ENCODE measurements at regions not wholly inside any gene's neighbourhood (a gene's known extent, or its start where the extent isn't known, plus 50 kb on each side); places are given as distances from the start of the nearest gene placed in this dataset.

DNA sequence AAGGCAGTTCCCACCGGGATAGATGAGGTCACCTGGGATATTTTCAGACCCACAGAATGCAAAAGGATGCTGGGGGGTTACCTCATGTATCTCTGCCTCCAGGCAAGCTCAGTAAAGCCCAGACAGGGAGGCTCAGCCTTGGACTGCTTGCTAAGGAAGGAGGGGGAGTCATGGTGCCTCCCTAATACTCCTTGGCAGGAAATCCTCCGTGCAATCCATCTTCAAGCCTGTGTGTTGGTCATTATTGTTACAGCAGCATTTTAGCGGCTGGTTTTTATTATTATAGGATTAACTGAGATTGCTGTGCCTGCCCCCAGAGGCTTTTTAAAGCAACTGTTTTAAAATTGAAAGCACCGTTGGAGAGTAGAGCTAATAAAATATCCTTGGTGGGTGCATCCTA lies 188.5 kb upstream of the UBL3 start:
- H3K27ac ChIP-seq (ENCODE audit: insufficient read depth, low read length, poor library complexity, severe bottlenecking), result no peak overlapping the region
- H3K36me3 ChIP-seq (ENCODE audit: control insufficient read depth, insufficient read depth, low read length), result no peaks in the 10 kb centered on the region
- DNase-seq, result no peak
- H3K4me3 ChIP-seq (ENCODE audit: insufficient read depth, low read depth, low read length, poor library complexity, severe bottlenecking), result no peak overlapping the region
- H3K27me3 ChIP-seq (replicated peaks; ENCODE audit: control insufficient read depth, insufficient read depth, low read length, poor library complexity, severe bottlenecking), result no peaks in the 10 kb centered on the region
- no peaks in the 10 kb centered on the region for H3K4me1 ChIP-seq (ENCODE audit: control insufficient read depth, insufficient read depth, low read length, poor library complexity, severe bottlenecking)
- H3K9me3 ChIP-seq (ENCODE audit: control insufficient read depth, low read length), result no peaks in the 10 kb centered on the region

DNA sequence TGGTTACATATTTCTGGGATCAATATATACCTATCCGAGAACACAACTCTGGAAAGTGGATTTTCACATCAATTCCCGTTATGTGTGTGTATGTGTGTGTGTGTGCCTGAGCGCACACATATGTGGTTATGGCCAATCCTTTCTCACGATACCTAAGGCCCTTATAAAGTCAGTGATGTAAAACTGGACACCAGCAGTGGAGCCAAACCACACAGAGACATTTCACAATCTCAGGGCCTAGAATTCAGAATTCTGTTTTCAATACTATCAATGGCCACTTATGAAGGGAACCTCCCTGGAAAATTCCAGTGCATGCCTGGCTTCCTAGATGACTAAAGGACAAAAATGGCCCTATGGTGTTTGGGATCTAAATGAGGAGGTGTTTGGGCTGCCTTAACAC lies 187.3 kb upstream of the UBL3 start:
- H3K27me3 ChIP-seq (replicated peaks; ENCODE audit: control insufficient read depth, insufficient read depth, low read length, poor library complexity, severe bottlenecking), result no peaks in the 10 kb centered on the region
- no peak overlapping the region for H3K4me3 ChIP-seq (ENCODE audit: insufficient read depth, low read depth, low read length, poor library complexity, severe bottlenecking)
- H3K27ac ChIP-seq (ENCODE audit: insufficient read depth, low read length, poor library complexity, severe bottlenecking), result no peak overlapping the region
- no peaks in the 10 kb centered on the region for H3K36me3 ChIP-seq (ENCODE audit: control insufficient read depth, insufficient read depth, low read length)
- H3K9me3 ChIP-seq (ENCODE audit: control insufficient read depth, low read length), result no peaks in the 10 kb centered on the region
- no peak for DNase-seq
- no peaks in the 10 kb centered on the region for H3K4me1 ChIP-seq (ENCODE audit: control insufficient read depth, insufficient read depth, low read length, poor library complexity, severe bottlenecking)

DNA sequence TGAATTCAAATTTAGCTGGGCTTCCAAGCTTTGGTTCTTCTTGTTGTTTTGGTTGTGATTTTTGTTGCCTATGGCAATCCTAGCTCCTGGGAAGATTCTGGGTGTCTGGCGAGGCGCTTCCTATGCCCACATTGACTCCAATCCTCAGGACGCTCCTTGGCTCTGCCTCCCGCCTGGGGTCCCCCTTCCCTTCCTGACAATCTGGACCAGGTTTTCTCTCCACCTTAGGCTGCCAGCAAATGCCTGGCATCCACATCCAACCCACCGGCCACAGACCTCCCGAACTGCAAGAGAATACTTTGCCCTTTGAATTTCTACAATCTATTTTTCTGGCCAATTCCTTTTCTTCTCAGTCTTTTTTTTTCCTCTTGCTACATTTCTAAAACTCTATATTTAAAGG lies 186.9 kb upstream of the UBL3 start:
- no peak overlapping the region for H3K27ac ChIP-seq (ENCODE audit: insufficient read depth, low read length, poor library complexity, severe bottlenecking)
- no peak overlapping the region for H3K4me3 ChIP-seq (ENCODE audit: insufficient read depth, low read depth, low read length, poor library complexity, severe bottlenecking)
- no peaks in the 10 kb centered on the region for H3K27me3 ChIP-seq (replicated peaks; ENCODE audit: control insufficient read depth, insufficient read depth, low read length, poor library complexity, severe bottlenecking)
- H3K36me3 ChIP-seq (ENCODE audit: control insufficient read depth, insufficient read depth, low read length), result no peaks in the 10 kb centered on the region
- H3K9me3 ChIP-seq (ENCODE audit: control insufficient read depth, low read length), result no peaks in the 10 kb centered on the region
- no peak for DNase-seq
- no peaks in the 10 kb centered on the region for H3K4me1 ChIP-seq (ENCODE audit: control insufficient read depth, insufficient read depth, low read length, poor library complexity, severe bottlenecking)

DNA sequence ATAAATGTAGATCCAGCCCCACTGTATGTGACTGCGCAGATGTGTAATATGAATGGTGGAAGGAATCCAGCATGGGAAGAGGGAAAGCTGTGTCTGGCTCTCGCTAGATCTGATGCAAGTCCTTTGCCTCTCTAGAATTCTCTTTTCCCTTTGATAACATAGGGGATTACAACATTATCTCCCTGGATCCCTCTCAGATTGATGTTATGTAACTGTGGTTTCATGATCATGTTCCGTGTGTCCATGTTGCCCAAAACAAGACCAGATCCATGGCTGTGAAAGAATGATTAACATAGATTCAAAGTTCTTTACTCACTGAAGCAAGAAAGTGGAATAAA lies 184.0 kb upstream of the UBL3 start:
- H3K4me1 ChIP-seq (ENCODE audit: control insufficient read depth, insufficient read depth, low read length, poor library complexity, severe bottlenecking), result no peaks in the 10 kb centered on the region
- no peak overlapping the region for H3K4me3 ChIP-seq (ENCODE audit: insufficient read depth, low read depth, low read length, poor library complexity, severe bottlenecking)
- H3K27me3 ChIP-seq (replicated peaks; ENCODE audit: control insufficient read depth, insufficient read depth, low read length, poor library complexity, severe bottlenecking), result no peaks in the 10 kb centered on the region
- no peak overlapping the region for H3K27ac ChIP-seq (ENCODE audit: insufficient read depth, low read length, poor library complexity, severe bottlenecking)
- DNase-seq, result no peak
- no peaks in the 10 kb centered on the region for H3K9me3 ChIP-seq (ENCODE audit: control insufficient read depth, low read length)
- H3K36me3 ChIP-seq (ENCODE audit: control insufficient read depth, insufficient read depth, low read length), result no peaks in the 10 kb centered on the region

DNA sequence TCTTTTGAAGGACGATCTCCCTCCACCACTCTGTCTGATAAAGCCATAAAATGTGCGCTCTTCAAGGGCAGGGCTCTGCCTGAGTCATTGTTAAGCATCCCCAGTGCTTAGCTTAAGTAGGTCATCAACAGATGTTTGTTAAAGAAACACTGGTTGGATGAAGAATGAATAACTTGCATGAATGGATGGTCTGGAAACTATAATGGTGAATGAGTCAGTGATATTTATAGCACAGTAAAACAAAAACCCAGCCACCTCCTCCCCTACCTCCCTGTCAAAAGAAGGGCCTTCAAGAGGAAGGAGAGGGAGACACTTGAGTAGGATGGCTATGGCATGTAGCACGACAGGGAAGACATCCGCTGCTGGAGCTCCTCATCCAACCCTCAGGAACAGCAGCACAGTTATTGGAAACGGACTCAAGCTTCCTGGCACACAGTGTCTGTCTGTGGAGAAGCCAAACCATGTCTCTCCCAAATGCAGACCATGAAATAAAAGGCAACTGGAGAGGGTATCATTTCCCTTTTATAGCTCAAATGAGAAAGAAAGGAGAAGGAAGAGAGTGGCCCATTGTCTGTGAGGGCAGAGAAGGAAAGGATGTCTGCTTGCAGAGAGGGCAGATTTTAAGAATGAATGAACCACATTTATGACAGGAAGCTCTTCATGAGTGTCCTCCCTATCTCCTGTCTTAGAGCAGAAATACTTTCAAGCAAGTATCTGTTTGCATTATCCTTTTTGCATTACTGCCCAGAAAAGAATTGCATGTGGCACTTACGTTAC lies 183.5 kb upstream of the UBL3 start:
- Histone ChIP-seq H3K9me3 (ENCODE audit: control insufficient read depth, low read length) (no peaks in the 10 kb centered on the region), H3K27me3 (replicated peaks; ENCODE audit: control insufficient read depth, insufficient read depth, low read length, poor library complexity, severe bottlenecking) (no peaks in the 10 kb centered on the region), H3K36me3 (ENCODE audit: control insufficient read depth, insufficient read depth, low read length) (no peaks in the 10 kb centered on the region), H3K27ac (ENCODE audit: insufficient read depth, low read length, poor library complexity, severe bottlenecking) (no peak overlapping the region), H3K4me1 (ENCODE audit: control insufficient read depth, insufficient read depth, low read length, poor library complexity, severe bottlenecking) (no peaks in the 10 kb centered on the region), H3K4me3 (ENCODE audit: insufficient read depth, low read depth, low read length, poor library complexity, severe bottlenecking) (no peak overlapping the region)
- no peak for DNase-seq

DNA sequence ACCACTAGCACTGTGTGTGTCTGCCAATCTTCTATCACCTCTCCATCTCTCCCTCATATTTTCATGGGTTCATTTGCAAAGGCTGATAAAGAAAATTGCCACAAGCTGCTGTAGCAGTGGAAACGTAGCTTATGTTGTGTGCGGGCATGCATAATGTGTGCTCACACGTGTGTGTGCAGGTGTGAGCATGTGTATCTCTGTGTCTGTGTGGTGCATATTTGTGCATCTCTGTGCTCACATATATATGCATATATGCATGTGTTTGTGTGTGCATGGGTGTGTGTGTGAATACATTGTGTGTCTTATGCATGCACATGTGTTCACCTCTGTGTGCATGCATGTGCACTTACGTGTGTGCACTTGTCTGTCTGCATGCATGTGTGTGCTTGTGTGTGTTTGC lies 181.8 kb upstream of the UBL3 start:
- Histone ChIP-seq H3K4me1 (ENCODE audit: control insufficient read depth, insufficient read depth, low read length, poor library complexity, severe bottlenecking) (no peaks in the 10 kb centered on the region), H3K27ac (ENCODE audit: insufficient read depth, low read length, poor library complexity, severe bottlenecking) (no peak overlapping the region), H3K36me3 (ENCODE audit: control insufficient read depth, insufficient read depth, low read length) (no peaks in the 10 kb centered on the region), H3K9me3 (ENCODE audit: control insufficient read depth, low read length) (no peaks in the 10 kb centered on the region), H3K4me3 (ENCODE audit: insufficient read depth, low read depth, low read length, poor library complexity, severe bottlenecking) (no peak overlapping the region), H3K27me3 (replicated peaks; ENCODE audit: control insufficient read depth, insufficient read depth, low read length, poor library complexity, severe bottlenecking) (no peaks in the 10 kb centered on the region)
- no peak for DNase-seq

DNA sequence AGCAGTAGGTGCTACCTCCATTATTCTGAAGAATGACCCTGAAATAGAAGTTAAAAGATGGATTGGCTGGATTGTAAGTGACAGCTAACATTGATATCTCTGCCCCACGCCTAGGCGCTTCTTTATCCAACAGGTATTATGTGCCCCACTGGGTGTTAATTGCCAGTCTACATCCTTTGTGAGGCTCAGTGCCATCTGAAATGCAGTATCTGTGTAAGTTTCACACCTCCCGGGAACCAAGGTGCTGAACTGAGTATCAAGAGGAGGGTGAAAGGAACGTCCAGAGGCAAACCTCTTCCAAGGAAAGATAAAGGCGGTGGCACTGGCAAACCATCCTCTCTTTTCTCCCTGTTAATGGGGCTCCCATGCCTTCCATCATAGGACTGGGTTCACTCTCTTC lies 181.1 kb upstream of the UBL3 start:
- H3K4me1 ChIP-seq (ENCODE audit: control insufficient read depth, insufficient read depth, low read length, poor library complexity, severe bottlenecking), result no peaks in the 10 kb centered on the region
- no peaks in the 10 kb centered on the region for H3K36me3 ChIP-seq (ENCODE audit: control insufficient read depth, insufficient read depth, low read length)
- H3K4me3 ChIP-seq (ENCODE audit: insufficient read depth, low read depth, low read length, poor library complexity, severe bottlenecking), result no peak overlapping the region
- no peaks in the 10 kb centered on the region for H3K27me3 ChIP-seq (replicated peaks; ENCODE audit: control insufficient read depth, insufficient read depth, low read length, poor library complexity, severe bottlenecking)
- DNase-seq, result no peak
- no peak overlapping the region for H3K27ac ChIP-seq (ENCODE audit: insufficient read depth, low read length, poor library complexity, severe bottlenecking)
- no peaks in the 10 kb centered on the region for H3K9me3 ChIP-seq (ENCODE audit: control insufficient read depth, low read length)

DNA sequence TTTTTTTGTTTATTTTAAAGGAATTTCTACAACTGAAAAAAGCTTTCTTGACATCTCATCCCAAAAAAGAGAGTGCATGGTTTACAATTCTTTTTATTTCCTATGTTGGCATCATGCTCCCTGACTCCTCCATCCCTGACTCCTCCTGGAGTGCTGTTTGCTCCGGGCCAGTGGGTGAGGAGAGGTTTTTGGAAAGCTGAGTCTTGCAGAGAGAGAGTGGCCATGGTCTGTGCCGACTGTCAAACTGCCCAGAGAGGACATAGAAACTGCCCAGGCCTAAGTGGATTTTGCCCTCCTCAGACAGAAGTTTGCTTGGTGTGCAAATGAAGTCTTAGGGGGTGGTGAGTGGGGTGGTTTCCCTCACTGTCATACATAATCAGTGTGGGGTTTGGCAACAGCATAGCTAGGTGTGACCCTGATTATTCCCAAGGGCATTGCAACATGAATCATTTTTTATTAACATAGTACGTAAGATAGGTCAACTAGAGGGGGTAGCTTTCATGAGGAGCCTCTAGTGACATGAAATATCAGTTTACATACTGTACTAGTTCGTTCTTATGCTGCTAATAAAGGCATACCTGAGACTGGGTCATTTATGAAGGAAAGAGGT lies 179.8 kb upstream of the UBL3 start:
- Histone ChIP-seq H3K27me3 (replicated peaks; ENCODE audit: control insufficient read depth, insufficient read depth, low read length, poor library complexity, severe bottlenecking) (no peaks in the 10 kb centered on the region), H3K36me3 (ENCODE audit: control insufficient read depth, insufficient read depth, low read length) (no peaks in the 10 kb centered on the region), H3K27ac (ENCODE audit: insufficient read depth, low read length, poor library complexity, severe bottlenecking) (no peak overlapping the region), H3K4me3 (ENCODE audit: insufficient read depth, low read depth, low read length, poor library complexity, severe bottlenecking) (no peak overlapping the region), H3K4me1 (ENCODE audit: control insufficient read depth, insufficient read depth, low read length, poor library complexity, severe bottlenecking) (no peaks in the 10 kb centered on the region), H3K9me3 (ENCODE audit: control insufficient read depth, low read length) (no peaks in the 10 kb centered on the region)
- no peak for DNase-seq

DNA sequence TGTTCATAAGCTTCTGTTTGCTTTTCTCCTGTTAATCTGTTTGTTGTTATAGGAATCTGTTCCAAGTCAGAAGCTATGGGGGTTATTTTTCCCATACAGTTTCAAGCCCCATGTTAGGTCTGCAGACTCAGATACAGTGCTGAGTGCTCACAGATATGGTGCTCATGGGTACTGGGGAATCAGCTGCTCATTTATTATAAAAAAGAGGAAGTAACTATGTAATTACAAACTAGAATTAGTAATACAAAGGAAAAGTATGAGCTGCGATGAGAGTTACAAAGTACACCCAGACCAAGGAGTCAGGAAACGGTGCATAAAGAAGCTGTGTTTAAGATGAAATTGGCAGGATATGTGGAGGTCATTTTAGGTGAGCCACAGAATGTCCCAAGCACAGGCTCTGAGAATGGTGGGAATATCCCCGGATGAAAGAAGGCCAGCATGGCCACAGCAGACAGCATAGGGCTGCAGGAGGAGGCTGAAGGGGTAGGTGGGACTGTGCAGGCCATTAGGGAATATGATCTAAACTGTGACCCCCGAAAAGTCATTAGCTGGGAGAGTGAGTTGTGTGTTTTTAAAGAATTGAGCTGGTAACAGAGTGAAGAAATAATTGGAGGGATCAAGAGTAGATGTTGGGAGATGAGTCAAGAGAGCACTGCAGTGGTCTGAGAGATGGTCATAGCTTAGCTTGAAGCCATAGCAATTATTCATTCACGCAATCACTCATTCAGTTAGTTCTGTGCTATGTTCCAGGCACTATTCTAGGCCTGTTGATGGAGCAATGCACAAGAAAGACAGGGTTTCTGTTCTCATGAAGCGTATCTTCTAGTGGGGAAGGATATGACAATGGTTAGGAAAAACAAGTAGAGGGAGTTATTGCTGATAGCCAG lies 177.4 kb upstream of the UBL3 start:
- Histone ChIP-seq H3K4me3 (ENCODE audit: insufficient read depth, low read depth, low read length, poor library complexity, severe bottlenecking) (no peak overlapping the region), H3K27me3 (replicated peaks; ENCODE audit: control insufficient read depth, insufficient read depth, low read length, poor library complexity, severe bottlenecking) (no peaks in the 10 kb centered on the region), H3K27ac (ENCODE audit: insufficient read depth, low read length, poor library complexity, severe bottlenecking) (no peak overlapping the region)

DNA sequence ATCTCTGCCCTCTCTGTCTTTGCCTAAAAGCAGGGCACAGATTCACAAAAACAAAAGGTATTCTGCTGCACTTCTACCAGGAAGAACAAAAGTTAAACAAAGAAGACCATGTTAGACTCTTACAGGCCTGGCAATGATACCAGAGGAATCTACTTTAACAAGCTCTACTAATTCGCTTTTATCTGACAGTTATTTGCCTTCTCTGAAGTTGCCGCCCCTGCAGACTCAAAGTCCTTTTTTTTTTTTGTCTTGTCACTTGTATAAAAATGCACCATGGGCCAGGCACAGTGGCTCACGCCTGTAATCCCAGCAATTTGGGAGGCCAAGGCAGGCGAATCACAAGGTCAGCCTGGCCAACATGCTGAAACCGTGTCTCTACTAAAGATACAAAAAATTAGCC lies 176.5 kb upstream of the UBL3 start:
- no peaks in the 10 kb centered on the region for H3K4me1 ChIP-seq (ENCODE audit: control insufficient read depth, insufficient read depth, low read length, poor library complexity, severe bottlenecking)
- no peak overlapping the region for H3K27ac ChIP-seq (ENCODE audit: insufficient read depth, low read length, poor library complexity, severe bottlenecking)
- no peak for DNase-seq

More for the DNA sequence above, 177.4 kb upstream of the UBL3 start:
- H3K9me3 ChIP-seq (ENCODE audit: control insufficient read depth, low read length), result no peaks in the 10 kb centered on the region
- H3K36me3 ChIP-seq (ENCODE audit: control insufficient read depth, insufficient read depth, low read length), result no peaks in the 10 kb centered on the region
- DNase-seq, result no peak
- no peaks in the 10 kb centered on the region for H3K4me1 ChIP-seq (ENCODE audit: control insufficient read depth, insufficient read depth, low read length, poor library complexity, severe bottlenecking)

More for the DNA sequence above, 176.5 kb upstream of the UBL3 start:
- Histone ChIP-seq H3K9me3 (ENCODE audit: control insufficient read depth, low read length) (no peaks in the 10 kb centered on the region), H3K27me3 (replicated peaks; ENCODE audit: control insufficient read depth, insufficient read depth, low read length, poor library complexity, severe bottlenecking) (no peaks in the 10 kb centered on the region), H3K36me3 (ENCODE audit: control insufficient read depth, insufficient read depth, low read length) (no peaks in the 10 kb centered on the region), H3K4me3 (ENCODE audit: insufficient read depth, low read depth, low read length, poor library complexity, severe bottlenecking) (no peak overlapping the region)
